ENCODE measurements at regions not wholly inside any gene's neighbourhood (a gene's known extent, or its start where the extent isn't known, plus 50 kb on each side); places are given as distances from the start of the nearest gene placed in this dataset.

- DNase-seq, result no peak
These were observed 238.9 kb upstream of the CTBP2 start for GRCh38 chr10:125399289-125399688.

GRCh38 chr10:125398270-125398669, 237.9 kb upstream of the CTBP2 start:
- DNase-seq, result no peak

- DNase-seq, result no peak
These were observed 237.2 kb upstream of the CTBP2 start for GRCh38 chr10:125397608-125398007.

- peak in 2 of 3 donors; percentile 18 to 52 for DNase-seq
These were observed 236.3 kb upstream of the CTBP2 start for GRCh38 chr10:125396676-125397075.

- peak; percentile 20 to 49 (median 22) for DNase-seq
These were observed 232.2 kb upstream of the CTBP2 start for GRCh38 chr10:125392609-125393008.

GRCh38 chr10:125392154-125392553, 231.8 kb upstream of the CTBP2 start:
- peak in 1 of 3 donors; percentile 23 for DNase-seq

- DNase-seq, result no peak
These were observed 229.3 kb upstream of the CTBP2 start for GRCh38 chr10:125389648-125390047.

- no peak for DNase-seq
These were observed 219.2 kb upstream of the CTBP2 start for GRCh38 chr10:125379592-125379991.

GRCh38 chr10:125377368-125377767, 217.0 kb upstream of the CTBP2 start:
- peak in 1 of 3 donors; percentile 17 for DNase-seq

GRCh38 chr10:125375210-125375609, 214.8 kb upstream of the CTBP2 start:
- no peak for DNase-seq

- DNase-seq, result no peak
These were observed 213.2 kb upstream of the CTBP2 start for GRCh38 chr10:125373546-125373945.

GRCh38 chr10:125370578-125370977, 210.2 kb upstream of the CTBP2 start:
- no peak for DNase-seq

- no peak for DNase-seq
These were observed 209.3 kb upstream of the CTBP2 start for GRCh38 chr10:125369382-125370326.

- no peak for DNase-seq
These were observed 207.8 kb upstream of the CTBP2 start for GRCh38 chr10:125368146-125368545.

- no peak for DNase-seq
These were observed 203.4 kb upstream of the CTBP2 start for GRCh38 chr10:125363791-125364190.

- no peak for DNase-seq
These were observed 202.6 kb upstream of the CTBP2 start for GRCh38 chr10:125362950-125363349.

- DNase-seq, result no peak
These were observed 199.0 kb upstream of the CTBP2 start for GRCh38 chr10:125359401-125359800.

GRCh38 chr10:125355657-125356056, 195.3 kb upstream of the CTBP2 start:
- no peak for DNase-seq

GRCh38 chr10:125350519-125350918, 190.2 kb upstream of the CTBP2 start:
- DNase-seq, result no peak

- DNase-seq, result no peak
These were observed 188.2 kb upstream of the CTBP2 start for GRCh38 chr10:125348536-125348935.

GRCh38 chr10:125344573-125345171, 184.3 kb upstream of the CTBP2 start:
- DNase-seq, result no peak

GRCh38 chr10:125343983-125344382, 183.6 kb upstream of the CTBP2 start:
- no peak for DNase-seq

Data from muscle of back (tissue), 3 donors.